SK-N-MC (cell line): ENCODE measurements at regions not wholly inside any gene's neighbourhood (a gene's known extent, or its start where the extent isn't known, plus 50 kb on each side); places are given as distances from the start of the nearest gene placed in this dataset.

ENCODE experiments used
- EZH2 ChIP-seq: fragments of 200-600 bp; sonication (generic); IDR thresholded peaks from one replicate; pipeline ENCODE4 v1.6.1; 2017; ENCODE audit warnings: antibody characterized with exemption
- FOXP2 ChIP-seq: optimal IDR thresholded peaks from 2 replicates; pipeline ENCODE3; 2011; ENCODE audit warnings: mild to moderate bottlenecking, moderate library complexity; ENCODE audit not compliant: insufficient read depth; ENCODE audit errors: extremely low read length, control extremely low read depth
- POLR2AphosphoS5 ChIP-seq: IDR thresholded peaks from 2 replicates; pipeline ENCODE4 v1.6.1; 2012; ENCODE audit warnings: mild to moderate bottlenecking, low read depth, low read length, borderline replicate concordance

GRCh38 chr6:14692208-14692607, 553.7 kb upstream of the JARID2 start:
- no peak for TF ChIP-seq POLR2AphosphoS5
- TF ChIP-seq EZH2, result no peak
- no peak for TF ChIP-seq FOXP2
